ENCODE measurements at regions not wholly inside any gene's neighbourhood (a gene's known extent, or its start where the extent isn't known, plus 50 kb on each side); places are given as distances from the start of the nearest gene placed in this dataset.

DNA sequence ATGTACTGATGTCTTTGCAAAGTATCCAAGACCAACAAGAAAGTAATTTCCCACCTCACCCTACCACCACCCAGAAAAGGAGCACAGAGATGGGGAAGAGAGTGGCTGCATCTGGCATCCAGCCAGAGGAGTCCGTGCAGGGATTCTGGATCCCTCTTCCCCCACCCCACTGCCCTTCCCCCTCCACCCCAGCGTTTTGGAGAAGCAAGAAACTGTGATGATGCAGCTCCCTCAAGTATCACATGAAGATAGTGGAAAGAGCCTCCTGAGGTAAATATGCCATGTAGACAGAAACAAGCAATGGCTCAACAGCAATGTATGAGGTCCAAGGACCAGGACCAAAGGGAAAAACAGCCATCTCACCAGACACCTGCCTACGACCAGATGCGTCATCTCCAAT, 153.8 kb downstream of the DEPDC1B start:
- Mint-ChIP-seq H3K27ac (ENCODE audit: unreplicated experiment) (no peak overlapping the region), H3K9me3 (ENCODE audit: unreplicated experiment) (no peaks in the 10 kb centered on the region), H3K4me1 (ENCODE audit: low read depth, unreplicated experiment) (peaks cover 10% of the 10 kb centered on the region), H3K36me3 (ENCODE audit: unreplicated experiment) (no peaks in the 10 kb centered on the region), H3K4me3 (ENCODE audit: unreplicated experiment) (no peak overlapping the region), H3K27me3 (ENCODE audit: unreplicated experiment) (no peaks in the 10 kb centered on the region)
- no peak for DNase-seq
- TF ChIP-seq, protein P1, sequence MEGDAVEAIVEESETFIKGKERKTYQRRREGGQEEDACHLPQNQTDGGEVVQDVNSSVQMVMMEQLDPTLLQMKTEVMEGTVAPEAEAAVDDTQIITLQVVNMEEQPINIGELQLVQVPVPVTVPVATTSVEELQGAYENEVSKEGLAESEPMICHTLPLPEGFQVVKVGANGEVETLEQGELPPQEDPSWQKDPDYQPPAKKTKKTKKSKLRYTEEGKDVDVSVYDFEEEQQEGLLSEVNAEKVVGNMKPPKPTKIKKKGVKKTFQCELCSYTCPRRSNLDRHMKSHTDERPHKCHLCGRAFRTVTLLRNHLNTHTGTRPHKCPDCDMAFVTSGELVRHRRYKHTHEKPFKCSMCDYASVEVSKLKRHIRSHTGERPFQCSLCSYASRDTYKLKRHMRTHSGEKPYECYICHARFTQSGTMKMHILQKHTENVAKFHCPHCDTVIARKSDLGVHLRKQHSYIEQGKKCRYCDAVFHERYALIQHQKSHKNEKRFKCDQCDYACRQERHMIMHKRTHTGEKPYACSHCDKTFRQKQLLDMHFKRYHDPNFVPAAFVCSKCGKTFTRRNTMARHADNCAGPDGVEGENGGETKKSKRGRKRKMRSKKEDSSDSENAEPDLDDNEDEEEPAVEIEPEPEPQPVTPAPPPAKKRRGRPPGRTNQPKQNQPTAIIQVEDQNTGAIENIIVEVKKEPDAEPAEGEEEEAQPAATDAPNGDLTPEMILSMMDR (IDR thresholded peaks at IDR 0.05; ENCODE audit: partially characterized antibody, unreplicated experiment): no peak

DNA sequence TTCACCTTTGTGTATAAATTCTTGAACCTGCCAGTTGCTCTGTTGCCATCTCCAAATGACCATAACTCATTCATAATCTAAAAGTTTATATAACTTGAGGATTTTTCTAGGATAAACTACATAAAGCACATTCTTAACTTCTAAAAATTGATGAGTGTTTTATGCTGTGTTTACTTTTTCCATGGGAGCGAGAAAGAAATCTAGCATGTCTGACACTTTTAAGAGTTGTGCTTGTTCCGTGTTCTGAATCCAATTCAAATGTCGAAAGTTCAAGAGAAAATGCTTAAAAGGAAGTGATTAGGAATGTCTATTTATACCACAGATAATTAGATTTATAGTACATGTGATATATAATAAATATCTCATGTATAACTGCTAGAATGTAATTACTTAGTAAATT, 154.4 kb downstream of the DEPDC1B start:
- H3K9me3 Mint-ChIP-seq (ENCODE audit: unreplicated experiment): no peaks in the 10 kb centered on the region
- no peak overlapping the region for H3K27ac Mint-ChIP-seq (ENCODE audit: unreplicated experiment)
- no peak for DNase-seq
- no peaks in the 10 kb centered on the region for H3K36me3 Mint-ChIP-seq (ENCODE audit: unreplicated experiment)
- TF ChIP-seq, protein P1 (IDR thresholded peaks at IDR 0.05; ENCODE audit: partially characterized antibody, unreplicated experiment): no peak
- H3K27me3 Mint-ChIP-seq (ENCODE audit: unreplicated experiment): no peaks in the 10 kb centered on the region
- peaks cover 13% of the 10 kb centered on the region for H3K4me1 Mint-ChIP-seq (ENCODE audit: low read depth, unreplicated experiment)
- H3K4me3 Mint-ChIP-seq (ENCODE audit: unreplicated experiment): no peak overlapping the region

DNA sequence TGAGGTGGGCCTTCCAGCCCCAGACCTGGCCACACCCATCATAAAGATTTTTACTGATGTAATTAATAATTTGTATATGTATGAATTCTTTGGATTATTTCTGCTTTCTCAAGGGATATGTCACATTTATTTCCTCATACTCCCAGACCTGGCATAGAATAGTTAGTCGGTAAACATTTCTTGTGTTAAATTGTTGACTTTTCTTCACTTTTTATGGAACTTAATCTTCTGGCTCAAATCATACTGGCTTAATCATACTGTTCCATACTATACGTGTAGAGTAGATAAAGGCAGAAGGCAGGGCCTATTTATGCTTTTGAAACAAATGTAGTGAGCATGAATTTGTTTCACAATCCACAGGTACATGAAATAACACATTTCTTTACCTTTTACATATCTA, 155.8 kb downstream of the DEPDC1B start:
- Mint-ChIP-seq H3K4me3 (ENCODE audit: unreplicated experiment) (no peak overlapping the region), H3K4me1 (ENCODE audit: low read depth, unreplicated experiment) (peaks cover 13% of the 10 kb centered on the region), H3K9me3 (ENCODE audit: unreplicated experiment) (no peaks in the 10 kb centered on the region), H3K27me3 (ENCODE audit: unreplicated experiment) (no peaks in the 10 kb centered on the region), H3K36me3 (ENCODE audit: unreplicated experiment) (no peaks in the 10 kb centered on the region), H3K27ac (ENCODE audit: unreplicated experiment) (no peak overlapping the region)
- DNase-seq: no peak
- TF ChIP-seq, protein P1 (IDR thresholded peaks at IDR 0.05; ENCODE audit: partially characterized antibody, unreplicated experiment): no peak

DNA sequence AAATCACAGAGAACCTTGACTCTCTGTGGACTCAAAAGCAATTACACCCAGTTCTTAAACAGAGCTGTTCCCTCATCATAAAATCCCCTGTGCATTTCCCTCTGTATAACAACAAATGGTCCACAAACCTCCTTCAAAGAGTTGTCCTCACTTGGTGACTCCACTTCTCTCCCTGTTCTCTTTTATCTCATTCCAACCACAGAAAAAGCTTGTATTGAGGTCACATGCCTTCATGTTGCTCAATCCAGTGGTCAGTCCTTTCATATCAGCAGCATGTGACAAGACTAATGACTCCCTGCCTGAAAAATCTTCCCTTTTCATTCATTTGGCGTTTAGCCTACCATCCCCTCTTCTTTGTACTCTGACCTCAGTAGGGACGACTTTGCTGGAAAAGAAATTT, 158.0 kb downstream of the DEPDC1B start:
- Mint-ChIP-seq H3K4me1 (ENCODE audit: low read depth, unreplicated experiment) (peaks cover 13% of the 10 kb centered on the region), H3K27ac (ENCODE audit: unreplicated experiment) (no peak overlapping the region), H3K36me3 (ENCODE audit: unreplicated experiment) (no peaks in the 10 kb centered on the region), H3K4me3 (ENCODE audit: unreplicated experiment) (no peak overlapping the region), H3K27me3 (ENCODE audit: unreplicated experiment) (no peaks in the 10 kb centered on the region), H3K9me3 (ENCODE audit: unreplicated experiment) (no peaks in the 10 kb centered on the region)
- no peak for DNase-seq
- TF ChIP-seq, protein P1 (IDR thresholded peaks at IDR 0.05; ENCODE audit: partially characterized antibody, unreplicated experiment): no peak

DNA sequence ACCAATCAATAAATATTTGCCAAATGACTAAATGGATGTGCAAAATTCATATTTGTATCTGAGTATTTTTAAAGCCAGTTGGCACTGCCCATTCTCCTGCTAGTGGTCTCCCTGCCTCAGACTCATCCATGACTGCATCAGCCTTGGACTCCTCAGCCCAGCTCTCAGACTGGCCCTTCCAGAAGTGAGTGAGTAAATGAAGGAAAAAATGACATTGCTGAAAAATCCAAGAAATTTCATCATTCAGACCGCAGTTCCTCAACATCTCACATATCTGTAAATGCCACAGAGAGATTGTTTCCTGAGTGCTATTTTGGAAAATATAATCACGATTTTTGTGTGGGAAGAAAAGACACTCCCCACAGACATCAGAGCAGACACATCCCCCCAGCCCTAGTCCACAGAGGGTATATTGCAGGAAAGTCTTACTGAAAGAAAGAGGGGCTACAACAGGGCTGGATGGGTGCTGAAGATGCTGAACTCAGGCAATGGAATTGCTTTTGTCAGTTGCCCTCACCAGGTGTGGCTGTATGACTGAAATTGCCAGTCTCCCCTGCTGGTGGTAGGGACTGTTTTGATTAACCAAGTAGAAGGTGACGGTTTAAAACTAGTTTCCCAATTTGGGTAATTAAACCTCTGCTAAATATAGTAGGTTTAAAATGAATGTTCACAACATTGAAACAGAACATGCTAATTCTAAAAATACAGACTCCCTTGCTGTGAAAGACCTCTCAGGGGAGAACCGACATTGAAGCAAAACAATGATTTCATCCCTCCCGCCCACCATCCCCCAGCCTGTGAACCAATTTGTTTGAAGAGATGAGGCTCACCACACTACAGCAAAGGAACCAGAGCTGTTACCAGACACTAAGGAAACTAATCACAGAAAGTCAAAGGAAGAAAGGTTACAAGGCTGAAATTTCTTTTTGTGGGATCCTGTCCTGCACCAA, 158.8 kb downstream of the DEPDC1B start:
- peaks cover 13% of the 10 kb centered on the region for H3K4me1 Mint-ChIP-seq (ENCODE audit: low read depth, unreplicated experiment)
- no peak overlapping the region for H3K4me3 Mint-ChIP-seq (ENCODE audit: unreplicated experiment)
- DNase-seq: peak; percentile 29
- H3K9me3 Mint-ChIP-seq (ENCODE audit: unreplicated experiment): no peaks in the 10 kb centered on the region
- TF ChIP-seq, protein P1 (IDR thresholded peaks at IDR 0.05; ENCODE audit: partially characterized antibody, unreplicated experiment): no peak
- no peaks in the 10 kb centered on the region for H3K27me3 Mint-ChIP-seq (ENCODE audit: unreplicated experiment)
- H3K36me3 Mint-ChIP-seq (ENCODE audit: unreplicated experiment): no peaks in the 10 kb centered on the region
- H3K27ac Mint-ChIP-seq (ENCODE audit: unreplicated experiment): peak overlapping the region; percentile 15

All from glutamatergic neuron (in vitro differentiated cells).